ENCODE measurements at regions not wholly inside any gene's neighbourhood (a gene's known extent, or its start where the extent isn't known, plus 50 kb on each side); places are given as distances from the start of the nearest gene placed in this dataset.

DNA sequence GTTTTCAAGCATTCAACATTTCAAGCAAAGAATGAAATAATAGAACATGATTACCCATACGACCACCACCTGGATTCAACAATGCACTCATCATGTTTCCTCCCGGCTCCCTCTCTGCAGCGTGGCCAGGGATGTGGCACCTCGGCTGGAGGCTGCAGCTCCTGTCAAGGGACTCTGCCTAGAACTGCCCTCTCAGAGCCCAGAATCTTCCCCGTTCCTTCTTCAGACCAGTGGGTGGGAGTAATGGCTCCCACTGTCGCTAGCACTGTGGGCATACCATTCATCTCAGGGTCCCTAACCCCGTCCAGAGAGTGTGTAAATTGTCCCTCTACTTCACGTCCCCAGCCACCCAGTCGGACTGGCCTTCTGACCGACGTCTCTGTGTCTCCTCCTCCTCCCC lies 118.6 kb upstream of the COL5A1 start:
- no peak overlapping the region for H2BK15ac ChIP-seq (ENCODE audit: low read depth, low read length)
- ATAC-seq (ENCODE audit: low read depth) (no peak), DNase-seq (no peak)
- WGBS, 2 experiments (ENCODE audit: extremely low coverage in 2 of 2, insufficient read length in 1 of 2), result 71% methylated on average over 8 of the region's 11 CpGs; no CpG with 5 or more reads in 1 of the 2 experiments
- H3K4me3 ChIP-seq (ENCODE audit: insufficient read depth, low read depth, low read length), result no peak overlapping the region
- H3K36me3 ChIP-seq (ENCODE audit: control insufficient read depth, insufficient read depth, low read length), result no peaks in the 10 kb centered on the region
- peaks cover 3% of the 10 kb centered on the region for H3K9me3 ChIP-seq (ENCODE audit: control insufficient read depth, insufficient read depth, low read length)
- H4K20me1 ChIP-seq (ENCODE audit: insufficient read depth, low read length), result no peaks in the 10 kb centered on the region
- H4K5ac ChIP-seq (ENCODE audit: low read depth, low read length), result no peak overlapping the region
- H2AK5ac ChIP-seq (ENCODE audit: low read depth, low read length), result 0 out of 2 replicates have a peak overlapping the region, but pooled peaks have one; percentile 24
- H3K56ac ChIP-seq (ENCODE audit: extremely low read depth, insufficient read depth, low read length), result no peak overlapping the region
- BruUV-seq (replicated peaks), result no TSS peak
- no peak overlapping the region for H3K23ac ChIP-seq (ENCODE audit: low read depth, low read length)
- in situ Hi-C loops (cut with MboI; ENCODE audit: low sequenced_read_pairs), result no loop called here
- no peak overlapping the region for H2BK120ac ChIP-seq (ENCODE audit: low read depth, low read length)
- no peak overlapping the region for H2BK5ac ChIP-seq (ENCODE audit: low read depth, low read length, poor library complexity, severe bottlenecking)
- no peak overlapping the region for H3K9ac ChIP-seq (ENCODE audit: low read depth, low read length)
- TF ChIP-seq NFE2L2 (IDR thresholded peaks at IDR 0.05; ENCODE audit: low read depth, low read length) (no peak), CTCF (conservative IDR thresholded peaks at IDR 0.05; ENCODE audit: low read depth, low read length) (no peak), SMC3 (IDR thresholded peaks at IDR 0.05; ENCODE audit: low read depth, low read length) (no peak), RAD21 (IDR thresholded peaks at IDR 0.05; ENCODE audit: low read length) (no peak), CHD1 (IDR thresholded peaks at IDR 0.05; ENCODE audit: low read depth, low read length) (no peak), RCOR1 (IDR thresholded peaks at IDR 0.05; ENCODE audit: insufficient replicate concordance, low read length) (no peak), USF2 (IDR thresholded peaks at IDR 0.05; ENCODE audit: low read depth, low read length) (no peak), BHLHE40 (IDR thresholded peaks at IDR 0.05; ENCODE audit: low read depth, low read length) (no peak), ELK1 (IDR thresholded peaks at IDR 0.05; ENCODE audit: borderline replicate concordance, low read depth, low read length) (no peak), POLR2A (IDR thresholded peaks at IDR 0.05; ENCODE audit: low read depth, low read length) (no peak), RFX5 (IDR thresholded peaks at IDR 0.05; ENCODE audit: low read depth, low read length) (no peak), MAFK (IDR thresholded peaks at IDR 0.05; ENCODE audit: low read depth, low read length) (no peak), CEBPB (IDR thresholded peaks at IDR 0.05; ENCODE audit: low read depth, low read length) (no peak), MAZ (IDR thresholded peaks at IDR 0.05; ENCODE audit: borderline replicate concordance, low read depth, low read length) (no peak)
- POLR2A ChIA-PET (ENCODE audit: unreplicated experiment), result no interaction called here
- H2BK20ac ChIP-seq (ENCODE audit: low read depth, low read length), result no peak overlapping the region
- H3K79me1 ChIP-seq (ENCODE audit: low read depth in 1 of 2, low read length in 2 of 2), result no peaks in the 10 kb centered on the region
- no peak overlapping the region for H2AFZ ChIP-seq (replicated peaks; ENCODE audit: low read length, poor library complexity)
- H3K18ac ChIP-seq (ENCODE audit: low read depth, low read length), result no peak overlapping the region
- H3K4me1 ChIP-seq (ENCODE audit: control insufficient read depth, insufficient read depth, low read length), result no peaks in the 10 kb centered on the region
- dilution Hi-C loops (cut with HindIII; ENCODE audit: low sequenced_read_pairs, unreplicated experiment), result no loop called here
- peaks cover 8% of the 10 kb centered on the region; the same call in 1 of the 2 replicates for H3K27me3 ChIP-seq (ENCODE audit: control insufficient read depth, insufficient read depth, low read length)
- H3K4ac ChIP-seq (ENCODE audit: low read depth, low read length), result no peak overlapping the region
- no peaks in the 10 kb centered on the region for H3K9me1 ChIP-seq (ENCODE audit: insufficient read depth, low read length)
- no peak overlapping the region for H3K27ac ChIP-seq (ENCODE audit: insufficient read depth, low read length)
- CTCF ChIA-PET, result no interaction called here
- H3K14ac ChIP-seq (replicated peaks; ENCODE audit: low read depth, low read length), result no peak overlapping the region
- intact Hi-C loops (cut with micrococcal nuclease), result no loop called here
- H3K4me2 ChIP-seq (ENCODE audit: low read depth, low read length), result no peak overlapping the region
- H4K8ac ChIP-seq (ENCODE audit: low read depth in 2 of 2, low read length in 2 of 2), result no peak overlapping the region
- H4K91ac ChIP-seq (ENCODE audit: insufficient read depth, low read depth, low read length), result no peak overlapping the region
- no peak overlapping the region for H2AK9ac ChIP-seq (replicated peaks; ENCODE audit: low read depth, low read length, poor library complexity)

Data from IMR-90 (cell line).